Lung (tissue), 11 donors: ENCODE measurements at regions not wholly inside any gene's neighbourhood (a gene's known extent, or its start where the extent isn't known, plus 50 kb on each side); places are given as distances from the start of the nearest gene placed in this dataset.

Experiments
- ATAC-seq: fragments of 200-7000 bp; cut with Tn5 transposase; one replicate; pipeline ENCODE4 v1.9.1; 2020; ENCODE audit warnings: moderate number of reproducible peaks; ENCODE audit not compliant: insufficient read depth, low FRiP score
- DNase-seq, 3 donors: peaks; one replicate each; pipeline ENCODE4 v3.0.0-alpha.2; 2013 to 2017
- H3K27ac ChIP-seq, 2 donors: one replicate each; pipeline ENCODE4 v1.5.1; 2013; ENCODE audit warnings: mild to moderate bottlenecking in 2 of 2, moderate library complexity in 2 of 2, control low read depth in 1 of 2, inconsistent platforms in 1 of 2, low read depth in 1 of 2, low read length in 1 of 2
- H3K27me3 ChIP-seq, 3 donors: one replicate each; pipeline ENCODE4 v1.5.1; 2013; ENCODE audit warnings: low read length in 2 of 3; ENCODE audit not compliant: control insufficient read depth in 3 of 3, insufficient read depth in 3 of 3
- H3K36me3 ChIP-seq, 4 donors: one replicate each; pipeline ENCODE4 v1.5.1; 2013; ENCODE audit warnings: low read length in 4 of 4, mild to moderate bottlenecking in 1 of 4, moderate library complexity in 1 of 4; ENCODE audit not compliant: control insufficient read depth in 4 of 4, insufficient read depth in 4 of 4
- H3K4me1 ChIP-seq, 5 donors: one replicate each; pipeline ENCODE4 v1.5.1; 2013; ENCODE audit warnings: low read length in 5 of 5, mild to moderate bottlenecking in 2 of 5, moderate library complexity in 1 of 5; ENCODE audit not compliant: control insufficient read depth in 5 of 5, insufficient read depth in 5 of 5
- H3K4me3 ChIP-seq: one replicate; pipeline ENCODE4 v1.5.1; 2013; ENCODE audit warnings: mild to moderate bottlenecking, control low read depth, moderate library complexity
- H3K9ac ChIP-seq, 2 donors: one replicate each; pipeline ENCODE4 v1.5.1; 2013; ENCODE audit warnings: low read length in 2 of 2, control low read depth in 1 of 2; ENCODE audit not compliant: insufficient read depth in 1 of 2
- H3K9me3 ChIP-seq, 4 donors: one replicate each; pipeline ENCODE4 v1.5.1; 2013; ENCODE audit warnings: low read length in 3 of 4, mild to moderate bottlenecking in 1 of 4, moderate library complexity in 1 of 4; ENCODE audit not compliant: control insufficient read depth in 4 of 4, insufficient read depth in 3 of 4
- WGBS, 2 donors: extraction: QIAGEN DNeasy Blood & Tissue Kit; methylation state at CpG; one replicate each; pipeline ENCODE4 v1.1.7; 2013; 5-methylcytosine and 5-hydroxymethylcytosine counted together
- TF ChIP-seq, protein P1 (sequence below): IDR thresholded peaks from 2 replicates; pipeline ENCODE4 v1.5.1; 2012; ENCODE audit warnings: mild to moderate bottlenecking; ENCODE audit errors: control extremely low read depth, extremely low read depth
- donor health status: control.
- donor health status: control.
- donor health status: Bipolar disorder and iron deficiency.
- donor health status: healthy.
- donor health status: DM: yes; HTN: yes; CAD: no.

DNA sequence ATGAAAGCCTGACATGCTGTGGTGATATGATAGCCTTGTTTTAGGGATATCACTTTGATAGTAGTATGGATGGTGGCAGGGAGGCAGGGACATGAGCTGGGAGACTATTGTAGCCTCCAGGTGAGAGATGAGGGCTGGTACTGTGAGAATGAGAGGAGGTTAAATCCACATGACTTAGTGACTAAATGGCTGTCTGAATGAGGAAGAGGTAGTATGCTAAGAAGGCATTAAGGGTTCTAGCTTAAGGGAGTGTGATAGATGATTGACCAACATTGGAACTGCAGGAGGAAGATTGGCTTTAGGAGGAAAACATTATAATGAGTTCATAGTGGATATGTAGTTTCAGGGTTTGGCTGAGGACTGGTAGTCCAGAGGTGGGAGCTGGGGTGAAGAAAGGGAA lies 195.0 kb upstream of the ANK2 start:
- DNase-seq (no peak), ATAC-seq (no peak)
- no peak overlapping the region for H3K27ac ChIP-seq
- H3K27me3 ChIP-seq, result no peaks in the 10 kb centered on the region
- TF ChIP-seq, protein P1, sequence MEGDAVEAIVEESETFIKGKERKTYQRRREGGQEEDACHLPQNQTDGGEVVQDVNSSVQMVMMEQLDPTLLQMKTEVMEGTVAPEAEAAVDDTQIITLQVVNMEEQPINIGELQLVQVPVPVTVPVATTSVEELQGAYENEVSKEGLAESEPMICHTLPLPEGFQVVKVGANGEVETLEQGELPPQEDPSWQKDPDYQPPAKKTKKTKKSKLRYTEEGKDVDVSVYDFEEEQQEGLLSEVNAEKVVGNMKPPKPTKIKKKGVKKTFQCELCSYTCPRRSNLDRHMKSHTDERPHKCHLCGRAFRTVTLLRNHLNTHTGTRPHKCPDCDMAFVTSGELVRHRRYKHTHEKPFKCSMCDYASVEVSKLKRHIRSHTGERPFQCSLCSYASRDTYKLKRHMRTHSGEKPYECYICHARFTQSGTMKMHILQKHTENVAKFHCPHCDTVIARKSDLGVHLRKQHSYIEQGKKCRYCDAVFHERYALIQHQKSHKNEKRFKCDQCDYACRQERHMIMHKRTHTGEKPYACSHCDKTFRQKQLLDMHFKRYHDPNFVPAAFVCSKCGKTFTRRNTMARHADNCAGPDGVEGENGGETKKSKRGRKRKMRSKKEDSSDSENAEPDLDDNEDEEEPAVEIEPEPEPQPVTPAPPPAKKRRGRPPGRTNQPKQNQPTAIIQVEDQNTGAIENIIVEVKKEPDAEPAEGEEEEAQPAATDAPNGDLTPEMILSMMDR, result no peak
- H3K9ac ChIP-seq, result no peak overlapping the region
- H3K36me3 ChIP-seq, result no peaks in the 10 kb centered on the region
- H3K9me3 ChIP-seq, result no peaks in the 10 kb centered on the region
- H3K4me1 ChIP-seq, result peaks cover 0 to 9% (median 0%) of the 10 kb centered on the region in 5 donors
- H3K4me3 ChIP-seq, result no peak overlapping the region

DNA sequence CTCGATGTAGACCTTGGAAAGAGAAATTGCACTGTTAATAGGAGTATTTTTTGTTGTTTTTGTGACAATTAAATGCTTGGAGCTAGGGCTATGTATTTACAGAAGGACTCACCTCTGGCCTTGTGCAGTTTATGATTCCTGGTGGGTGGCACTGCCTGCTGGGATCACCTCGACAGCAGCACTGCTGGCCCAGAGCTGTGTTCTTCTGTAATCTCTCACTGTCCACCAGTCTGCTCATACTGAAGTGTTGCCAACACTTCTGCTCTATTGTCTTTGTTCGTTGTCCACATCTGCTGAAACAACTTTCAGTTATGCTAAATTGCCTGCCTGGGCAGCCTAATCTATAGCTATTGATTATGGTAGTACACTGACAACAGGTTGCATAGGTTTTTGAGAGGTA lies 194.4 kb upstream of the ANK2 start:
- peaks cover 0 to 9% (median 0%) of the 10 kb centered on the region in 5 donors for H3K4me1 ChIP-seq
- WGBS, 2 donors, result 69 to 81% methylated on average over 3 of the region's 3 CpGs
- H3K9me3 ChIP-seq, result no peaks in the 10 kb centered on the region
- H3K36me3 ChIP-seq, result no peaks in the 10 kb centered on the region
- H3K27me3 ChIP-seq, result no peaks in the 10 kb centered on the region
- no peak overlapping the region for H3K9ac ChIP-seq
- TF ChIP-seq, protein P1, result no peak
- no peak for DNase-seq
- H3K27ac ChIP-seq, result no peak overlapping the region
- no peak for ATAC-seq
- no peak overlapping the region for H3K4me3 ChIP-seq

DNA sequence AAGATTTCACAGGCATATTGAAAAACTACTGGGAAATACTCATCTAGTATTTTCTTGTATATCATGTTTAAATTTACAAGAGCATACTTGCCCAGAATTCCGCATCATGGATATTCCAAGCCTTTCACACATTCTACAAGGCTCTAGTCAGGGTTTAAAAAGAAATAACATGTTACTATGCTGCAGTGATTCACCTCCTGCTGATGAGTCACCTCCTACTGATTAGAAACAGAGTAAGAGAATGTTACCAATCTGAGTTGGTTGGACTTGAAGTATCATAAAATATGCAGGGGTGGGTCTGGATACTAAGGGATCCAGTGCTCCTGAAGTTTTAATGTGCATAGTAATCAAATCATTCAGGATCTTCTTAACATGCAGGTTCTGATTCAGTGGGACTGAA lies 192.0 kb upstream of the ANK2 start:
- no peak overlapping the region for H3K4me3 ChIP-seq
- H3K27me3 ChIP-seq, result no peaks in the 10 kb centered on the region
- no peaks in the 10 kb centered on the region for H3K9me3 ChIP-seq
- WGBS, 2 donors, result 76 to 91% methylated on average over 1 of the region's 1 CpG
- H3K9ac ChIP-seq, result no peak overlapping the region
- peaks cover 0 to 9% (median 0%) of the 10 kb centered on the region in 5 donors for H3K4me1 ChIP-seq
- H3K27ac ChIP-seq, result peak overlapping the region in 1 of 2 donors; percentile 53
- no peaks in the 10 kb centered on the region for H3K36me3 ChIP-seq
- TF ChIP-seq, protein P1, result no peak
- no peak for DNase-seq
- peak; percentile 75 for ATAC-seq

DNA sequence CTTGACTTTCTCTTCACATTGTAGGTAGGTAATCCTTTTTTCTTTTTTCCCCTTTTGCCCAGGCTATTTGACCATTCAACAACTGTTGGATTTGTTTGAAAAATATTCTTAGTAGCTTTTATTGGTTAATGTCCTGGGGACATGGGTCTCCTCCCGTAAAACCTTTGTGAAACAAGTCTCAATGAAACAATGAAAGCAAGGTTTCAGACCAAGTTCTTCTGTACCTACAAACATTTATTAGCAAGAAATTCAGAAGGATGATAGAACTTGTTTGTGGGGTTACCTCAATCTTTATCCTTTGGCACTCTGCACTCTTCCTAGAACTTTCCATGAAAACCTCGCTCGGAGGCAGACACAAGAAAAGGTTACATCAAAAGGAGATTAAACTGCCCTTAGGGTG lies 190.7 kb upstream of the ANK2 start:
- TF ChIP-seq, protein P1, result no peak
- ATAC-seq (no peak), DNase-seq (no peak)
- Histone ChIP-seq H3K9ac (no peak overlapping the region), H3K4me1 (peaks cover 0 to 9% (median 0%) of the 10 kb centered on the region in 5 donors), H3K27me3 (no peaks in the 10 kb centered on the region), H3K4me3 (no peak overlapping the region), H3K9me3 (no peaks in the 10 kb centered on the region), H3K36me3 (no peaks in the 10 kb centered on the region), H3K27ac (no peak overlapping the region)
- WGBS, 2 donors, result 94 to 96% methylated on average over 3 of the region's 3 CpGs
